ENCODE measurements at regions not wholly inside any gene's neighbourhood (a gene's known extent, or its start where the extent isn't known, plus 50 kb on each side); places are given as distances from the start of the nearest gene placed in this dataset.
A peak's percentile ranks its signal among the peaks of the same experiment; 100 is the strongest.
"Not testable (repeated sequence)": the region's sequence is repeated elsewhere in the genome, so short reads cannot be mapped to it uniquely, and the experiment has no call there.

GRCh38 chr6:121020656-121021055, 313.6 kb downstream of the TBC1D32 start:
- DNase-seq = no peak

- no peak for DNase-seq
These were observed 325.7 kb downstream of the TBC1D32 start for GRCh38 chr6:121008553-121008952.

DNA sequence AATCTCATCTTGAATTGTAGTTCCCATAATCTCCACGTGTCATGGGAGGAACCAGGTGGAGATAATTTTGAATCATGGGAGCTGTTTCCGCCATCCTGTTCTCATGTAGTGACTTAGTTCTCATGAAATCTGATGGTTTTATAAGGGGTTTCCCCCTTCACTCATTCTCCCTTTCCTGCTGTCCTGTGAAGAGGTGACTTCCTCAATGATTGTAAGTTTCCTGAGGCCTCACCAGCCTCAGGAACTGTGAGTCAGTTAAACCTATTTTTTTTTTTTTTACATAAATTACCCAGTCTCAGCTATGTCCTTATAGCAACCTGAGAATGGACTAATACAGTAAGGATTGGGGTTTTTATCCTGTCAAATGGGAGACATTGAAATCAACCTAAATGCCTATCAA, 328.3 kb downstream of the TBC1D32 start:
- DNase-seq = no peak

- DNase-seq = no peak
These were observed 333.9 kb downstream of the TBC1D32 start for GRCh38 chr6:121000381-121000780.

GRCh38 chr6:120996340-120996739, 337.9 kb downstream of the TBC1D32 start:
- no peak for DNase-seq

GRCh38 chr6:120994573-120994967, 339.7 kb downstream of the TBC1D32 start:
- DNase-seq = no peak

DNA sequence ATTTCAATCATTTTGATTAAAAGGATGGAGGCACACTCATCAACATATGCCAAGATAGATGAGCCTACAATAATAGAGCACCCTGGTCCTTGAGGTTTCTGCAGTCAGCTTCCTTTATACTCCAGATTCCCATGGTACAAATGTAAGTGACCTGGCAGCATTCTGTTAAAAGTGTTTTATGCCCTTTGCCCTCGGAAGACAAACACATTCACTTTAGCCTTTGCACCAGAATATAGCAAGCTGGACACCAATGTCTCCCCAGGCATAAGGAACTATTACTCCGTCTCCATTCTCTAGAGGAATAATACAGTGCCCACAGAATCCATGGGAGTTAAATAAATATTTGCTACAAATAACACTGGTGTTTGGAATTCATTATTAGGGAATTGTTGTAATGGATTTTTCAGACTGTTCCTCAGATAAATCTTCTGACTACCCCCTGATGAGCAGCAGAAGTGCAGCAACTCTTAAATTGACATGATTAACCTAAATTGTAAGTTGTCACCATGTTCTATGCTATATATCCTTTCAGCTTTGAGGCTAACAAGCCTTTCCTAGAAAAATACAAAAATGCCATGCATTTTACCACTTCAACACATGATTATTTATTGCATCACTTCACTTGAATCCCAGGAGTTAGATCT, 340.2 kb downstream of the TBC1D32 start:
- DNase-seq = no peak

DNA sequence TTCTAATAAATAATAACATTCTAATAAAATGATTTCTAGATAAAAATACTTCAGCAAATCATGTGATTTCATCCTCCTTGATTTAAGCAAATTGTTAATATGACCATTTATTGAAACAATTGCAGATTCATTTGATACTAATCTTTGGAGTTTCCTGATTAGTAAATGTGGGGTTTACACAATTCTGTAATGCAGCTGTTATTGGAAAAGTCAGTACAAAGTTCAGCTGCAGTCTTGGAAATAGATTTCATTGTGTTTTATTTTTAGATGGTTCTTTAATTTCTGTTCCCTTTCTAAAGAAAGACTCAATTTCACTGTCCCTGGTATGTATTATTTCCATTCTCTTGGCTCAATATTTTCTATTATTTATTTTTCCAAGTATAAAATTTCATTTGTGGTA, 342.0 kb downstream of the TBC1D32 start:
- no peak for DNase-seq

- DNase-seq = no peak
These were observed 343.4 kb downstream of the TBC1D32 start for GRCh38 chr6:120990866-120991265.

DNA sequence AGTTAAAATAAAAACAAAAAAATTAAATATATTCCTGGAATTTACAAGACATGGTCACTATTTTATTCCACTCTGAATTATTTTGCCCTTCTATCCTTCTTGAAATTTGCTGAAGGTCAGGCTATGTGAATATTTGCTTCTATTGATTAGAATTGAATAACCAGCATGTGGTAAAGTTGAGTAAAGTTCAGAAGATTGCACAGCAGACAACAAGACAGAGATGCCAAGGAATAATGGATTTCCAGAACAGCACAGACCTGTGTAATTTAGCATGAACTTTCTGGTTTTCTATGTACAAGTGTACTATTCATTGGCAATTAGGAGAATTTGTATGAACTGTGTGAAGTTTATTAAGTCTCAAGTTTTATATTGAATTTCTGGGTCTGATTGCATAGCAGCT, 352.4 kb downstream of the TBC1D32 start:
- no peak for DNase-seq

- no peak for DNase-seq
These were observed 368.0 kb downstream of the TBC1D32 start for GRCh38 chr6:120966321-120966720.

DNA sequence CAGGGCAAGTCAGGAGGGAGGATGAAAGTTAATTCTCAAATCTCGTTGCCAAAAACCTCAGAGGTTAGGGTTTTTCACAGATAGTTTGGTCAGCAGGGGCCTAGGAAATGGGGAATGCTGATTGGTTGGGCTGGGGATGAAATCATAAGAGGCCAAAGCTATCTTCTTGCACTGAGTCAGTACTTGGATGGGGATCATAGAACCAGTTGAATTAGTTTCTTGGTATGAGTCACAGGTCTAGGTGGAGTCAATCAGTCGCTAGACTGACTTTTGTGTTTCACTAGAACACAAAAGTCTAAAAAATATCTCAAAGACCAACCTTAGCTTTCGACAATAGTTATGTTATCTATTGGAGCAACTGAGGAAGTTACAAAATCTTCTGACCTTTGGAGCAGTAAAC, 368.5 kb downstream of the TBC1D32 start:
- DNase-seq = no peak

DNA sequence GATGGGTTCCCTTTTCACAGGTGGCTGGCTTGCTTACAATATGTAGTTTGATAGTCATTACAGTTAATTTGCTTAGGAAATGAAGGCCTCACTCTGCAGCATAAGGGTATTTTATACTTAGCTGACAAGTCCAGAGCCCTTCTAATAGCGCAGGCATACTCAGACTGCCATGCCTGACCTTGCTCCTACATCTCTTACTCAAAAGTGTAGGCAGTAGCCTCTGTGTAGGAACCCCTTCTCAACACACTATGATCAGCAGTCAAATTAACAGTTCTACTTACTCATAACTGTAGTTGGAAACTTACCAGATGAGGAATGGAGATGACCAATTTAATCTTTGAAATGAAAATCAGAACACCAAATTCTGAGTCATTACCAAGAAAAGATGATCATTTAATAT, 373.5 kb downstream of the TBC1D32 start:
- DNase-seq = no peak

DNA sequence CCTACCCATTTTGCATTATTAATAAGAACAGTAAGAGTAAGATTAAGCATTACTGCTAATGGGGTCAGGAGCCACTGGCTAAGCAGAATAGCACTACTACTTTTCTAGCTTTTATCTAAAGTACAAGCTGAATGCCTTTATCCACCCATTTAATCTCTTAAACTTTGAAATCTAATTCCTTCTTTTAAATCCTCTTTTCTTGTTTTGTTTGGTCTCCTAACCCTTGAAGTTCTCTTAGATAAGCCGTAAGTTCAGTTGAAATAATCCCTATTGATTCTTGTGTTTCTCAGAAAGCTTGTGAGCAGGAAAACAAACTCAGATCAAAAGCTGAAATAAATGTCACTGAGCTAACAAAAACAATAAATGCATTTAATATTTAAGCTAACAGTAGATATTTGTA, 380.2 kb downstream of the TBC1D32 start:
- DNase-seq = no peak

DNA sequence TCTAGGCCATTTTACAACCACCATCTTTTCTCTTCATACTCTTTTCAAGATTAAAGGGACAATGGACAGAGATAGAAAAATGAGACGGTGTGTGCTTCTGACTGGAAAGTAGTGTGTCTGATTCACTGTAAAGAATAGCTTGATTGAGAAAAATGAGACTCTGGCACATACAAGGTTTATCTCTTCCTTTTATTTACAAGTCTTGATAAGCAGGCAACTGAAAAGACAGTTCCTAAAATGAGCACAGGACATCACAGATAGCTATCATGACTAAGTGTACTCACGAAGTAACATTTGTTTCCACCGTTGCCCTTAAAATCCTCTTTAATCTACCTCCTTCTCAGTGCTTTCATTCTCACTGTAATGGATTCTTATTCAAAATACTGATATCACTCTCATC, 383.0 kb downstream of the TBC1D32 start:
- no peak for DNase-seq

DNA sequence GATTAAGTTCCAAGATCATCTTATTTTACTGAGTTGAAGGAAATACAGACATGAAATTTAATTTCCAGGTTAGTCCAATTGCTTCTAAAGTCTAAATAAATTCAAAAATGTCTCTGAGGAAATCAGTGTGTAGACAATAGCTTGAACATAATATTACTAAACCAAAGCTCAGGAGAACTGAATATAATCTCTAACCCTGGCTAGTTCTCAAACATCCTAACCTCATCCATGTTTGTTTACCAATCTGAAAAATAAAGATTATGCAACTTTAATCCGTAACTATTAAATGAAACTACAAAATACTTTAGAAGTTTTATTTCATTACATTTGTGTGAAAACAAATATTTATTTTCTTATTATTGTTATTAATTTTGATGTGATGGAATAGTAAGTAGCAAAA, 387.2 kb downstream of the TBC1D32 start:
- no peak for DNase-seq

DNA sequence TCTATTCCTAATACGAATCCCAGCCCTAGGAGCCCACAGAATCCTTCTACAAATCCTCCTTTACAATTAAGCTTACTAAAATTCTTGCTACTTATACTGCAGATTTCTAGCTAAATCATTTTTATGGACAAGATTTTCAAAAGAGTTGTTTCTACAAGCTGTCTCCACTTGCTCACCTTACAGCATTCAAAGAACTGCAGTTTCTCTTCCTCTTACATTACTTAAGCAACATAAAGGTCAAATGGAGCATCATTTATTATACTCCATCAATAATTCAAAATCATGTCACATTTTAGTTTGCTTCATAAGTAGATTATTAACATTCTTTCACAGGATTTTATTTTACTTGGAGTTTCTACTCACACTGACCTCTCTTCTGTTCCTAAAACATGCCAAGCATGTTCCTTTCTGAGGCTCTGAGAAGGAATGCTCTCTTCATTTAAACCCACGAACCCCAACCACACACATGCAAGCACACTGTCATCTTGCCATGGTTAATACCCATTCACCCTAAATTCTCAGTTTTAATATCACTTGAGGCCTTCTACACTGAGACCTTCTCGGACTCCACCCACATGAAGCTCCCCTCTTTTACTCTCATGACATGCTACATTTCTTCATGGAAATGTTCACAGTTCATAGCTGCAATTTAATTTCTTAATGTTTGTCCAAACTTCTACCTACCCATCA, 388.2 kb downstream of the TBC1D32 start:
- no peak for DNase-seq

DNA sequence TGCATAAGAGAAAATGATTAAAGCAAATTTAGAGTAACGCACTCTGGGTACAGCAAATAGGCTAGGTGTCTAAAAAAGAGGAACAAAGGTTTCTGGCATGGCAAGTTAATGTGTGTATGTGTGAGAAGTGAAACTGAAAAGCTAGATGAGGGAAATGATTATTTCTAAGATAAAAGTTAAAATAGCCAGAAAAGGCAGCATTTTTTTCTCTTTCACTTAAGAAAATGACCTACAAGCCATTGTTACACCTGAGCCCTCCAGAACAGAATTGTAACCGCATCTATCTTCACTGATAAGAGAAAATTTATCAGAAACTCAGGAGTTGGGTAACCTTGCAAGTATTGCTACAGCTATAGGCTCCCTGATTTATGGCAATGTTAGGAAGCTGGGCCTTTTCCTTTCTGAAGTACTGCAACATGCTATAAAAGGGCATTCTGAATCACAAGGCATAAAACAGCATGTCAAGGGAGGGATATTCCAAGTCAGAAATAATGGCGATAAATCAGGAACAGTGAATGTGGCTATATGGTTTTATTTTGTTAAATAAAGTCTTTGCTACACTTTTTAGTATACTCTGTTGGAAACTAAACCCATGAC, 395.3 kb downstream of the TBC1D32 start:
- DNase-seq = no peak

DNA sequence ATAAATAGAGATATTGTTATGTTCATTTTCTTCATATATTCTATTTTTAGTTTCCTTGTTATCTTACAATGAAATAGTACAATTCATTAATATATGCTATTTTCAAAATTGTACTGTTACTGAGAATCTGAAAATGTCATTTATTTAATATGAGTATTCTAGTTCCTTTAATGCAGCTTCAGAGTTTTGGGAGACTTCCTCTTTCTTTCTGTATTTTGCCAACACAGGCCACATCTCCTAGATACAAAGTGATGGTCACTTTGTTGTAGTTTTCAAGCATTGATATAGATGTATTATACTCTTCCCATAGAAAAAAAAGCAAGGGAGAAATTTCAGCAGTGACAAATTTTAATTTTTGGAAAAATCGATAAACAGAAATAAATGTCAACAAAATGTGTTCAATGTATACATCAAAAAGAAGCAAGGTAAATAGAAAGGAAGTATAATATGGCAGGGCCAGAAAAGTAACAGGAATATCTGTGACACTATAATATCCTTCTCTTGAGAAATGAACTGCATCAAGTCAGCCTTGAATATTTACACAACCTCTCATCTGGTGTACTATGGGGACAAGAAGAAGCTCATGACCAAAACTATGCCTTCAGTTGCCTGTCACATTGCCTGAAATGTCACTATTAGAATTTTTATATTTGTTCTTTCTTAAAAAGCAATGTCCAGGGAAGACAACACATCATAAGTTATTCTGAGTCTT, 396.0 kb downstream of the TBC1D32 start:
- DNase-seq = no peak

DNA sequence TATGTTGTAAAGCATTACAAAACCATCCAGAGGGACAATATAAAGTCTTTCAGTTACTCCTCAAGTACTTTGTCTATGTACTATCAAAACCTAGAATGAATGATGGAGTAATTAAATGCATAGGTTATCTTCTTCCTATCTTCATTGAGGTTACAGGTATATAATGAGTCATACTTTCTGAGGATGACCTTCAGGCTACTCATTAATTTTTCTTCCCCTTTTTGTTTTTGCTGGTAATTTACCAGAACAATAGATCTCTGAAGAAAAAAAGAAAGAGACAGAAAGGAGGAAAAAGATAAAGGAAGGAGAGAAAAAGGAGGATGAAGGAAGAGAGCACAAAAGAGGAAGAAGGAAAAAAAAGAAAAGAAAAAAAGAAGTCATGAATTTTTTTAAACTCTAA, 398.4 kb downstream of the TBC1D32 start:
- DNase-seq = no peak

- peak in 1 of 2 experiments; percentile 21 for DNase-seq
These were observed 399.3 kb downstream of the TBC1D32 start for GRCh38 chr6:120935016-120935415.

GRCh38 chr6:120931520-120932180, 402.6 kb downstream of the TBC1D32 start:
- DNase-seq = peak; percentile 21 to 42

- not testable (repeated sequence) for DNase-seq
These were observed 403.8 kb downstream of the TBC1D32 start for GRCh38 chr6:120930500-120930899.

All from NCI-H526 (cell line).